ENCODE measurements at regions not wholly inside any gene's neighbourhood (a gene's known extent, or its start where the extent isn't known, plus 50 kb on each side); places are given as distances from the start of the nearest gene placed in this dataset.
"Not testable (repeated sequence)": the region's sequence is repeated elsewhere in the genome, so short reads cannot be mapped to it uniquely, and the experiment has no call there.

DNA sequence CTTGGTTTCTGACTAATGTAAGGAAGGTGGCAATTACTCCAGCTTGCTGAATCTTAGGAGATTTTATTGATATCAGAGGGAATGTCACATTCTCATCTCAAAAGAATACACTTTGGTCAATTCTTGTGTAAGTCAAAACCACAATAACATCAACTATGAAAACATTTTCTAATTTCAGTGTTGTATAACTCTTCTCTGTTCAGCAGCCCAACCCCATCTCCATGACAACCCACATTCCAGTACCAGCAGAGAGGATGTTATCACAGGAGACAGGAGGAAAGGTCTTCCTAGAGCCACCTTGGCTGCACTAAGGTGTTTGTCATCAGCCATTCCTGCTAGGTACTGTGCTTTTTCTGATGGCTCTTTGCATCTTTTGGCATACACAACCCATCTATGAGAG is 529.1 kb upstream of the BRINP1 start:
- no peak for FAIRE-seq

DNA sequence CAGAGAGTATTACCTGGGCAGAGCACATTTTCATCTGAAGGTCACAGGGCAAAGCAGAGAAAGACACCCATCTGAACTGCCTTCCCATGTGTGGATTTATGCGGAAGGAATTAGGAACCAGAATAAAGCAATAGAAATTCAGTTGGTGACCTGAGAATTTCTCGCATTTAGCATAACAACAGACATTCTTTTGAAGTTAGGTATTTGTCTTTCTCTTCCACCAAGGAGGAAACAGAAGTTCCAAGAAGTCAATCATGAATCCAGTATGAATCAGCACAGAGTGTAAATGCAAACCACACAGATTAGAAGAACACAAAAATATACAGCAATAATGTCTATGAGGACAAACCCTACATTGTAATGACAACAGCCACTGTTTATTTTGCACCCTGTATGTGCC is 515.2 kb upstream of the BRINP1 start:
- no peak for FAIRE-seq

DNA sequence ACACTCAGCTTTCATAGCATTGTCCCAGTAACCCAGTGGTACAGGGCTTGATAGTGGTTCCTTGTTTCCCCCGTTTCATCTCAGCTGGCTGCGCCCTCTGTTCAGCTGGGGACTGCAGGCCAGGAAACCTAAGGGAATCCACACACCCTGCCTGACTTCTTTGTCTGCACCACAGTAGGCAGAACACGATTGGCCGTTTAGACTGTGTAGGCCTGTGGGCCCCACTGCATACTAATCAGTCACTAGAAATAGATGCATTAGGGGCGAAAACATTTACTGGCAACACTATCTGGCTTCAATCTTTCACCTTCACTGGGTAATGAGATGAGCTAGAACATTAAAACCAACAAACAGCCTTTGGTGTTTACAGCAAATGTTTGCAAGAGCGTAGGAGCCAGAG is 512.7 kb upstream of the BRINP1 start:
- no peak for FAIRE-seq

DNA sequence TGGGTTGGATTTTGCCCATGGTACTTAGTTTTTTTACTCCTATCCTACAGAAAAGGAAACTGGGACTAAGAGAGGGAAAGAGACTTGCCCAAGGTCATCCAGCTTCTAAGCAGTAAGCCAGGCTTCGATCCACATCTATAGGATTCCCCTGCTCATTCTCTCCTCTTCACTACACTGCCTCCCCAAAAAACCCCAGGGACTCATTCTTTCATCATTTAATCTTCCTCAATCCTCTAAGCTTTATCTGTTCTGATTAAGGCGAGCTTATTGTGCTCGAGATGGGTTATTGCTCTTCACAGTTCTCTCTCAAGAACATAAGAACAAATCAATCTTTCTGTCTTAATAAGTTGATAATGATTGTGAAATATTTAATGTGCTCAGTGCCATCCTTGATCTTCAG is 511.1 kb upstream of the BRINP1 start:
- FAIRE-seq, result no peak

DNA sequence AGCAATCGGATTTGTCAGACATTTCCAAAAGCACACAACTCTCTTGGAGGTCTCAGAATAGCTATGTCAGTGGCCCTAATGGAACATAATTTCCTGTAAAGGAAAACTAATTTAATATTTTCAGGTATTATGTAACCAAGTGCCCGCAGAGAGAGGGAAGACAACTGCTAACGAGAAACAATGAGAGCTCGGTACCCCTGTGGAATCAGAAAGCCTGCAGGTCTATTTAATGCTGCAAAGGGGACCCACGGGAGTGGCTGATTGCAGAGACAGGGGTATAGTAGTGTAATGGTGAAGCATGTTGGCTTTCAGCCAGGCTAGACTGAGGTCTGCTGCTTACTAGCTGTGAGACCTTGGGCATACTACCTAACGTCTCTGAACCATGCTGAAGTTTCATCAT is 508.1 kb upstream of the BRINP1 start:
- no peak for FAIRE-seq

DNA sequence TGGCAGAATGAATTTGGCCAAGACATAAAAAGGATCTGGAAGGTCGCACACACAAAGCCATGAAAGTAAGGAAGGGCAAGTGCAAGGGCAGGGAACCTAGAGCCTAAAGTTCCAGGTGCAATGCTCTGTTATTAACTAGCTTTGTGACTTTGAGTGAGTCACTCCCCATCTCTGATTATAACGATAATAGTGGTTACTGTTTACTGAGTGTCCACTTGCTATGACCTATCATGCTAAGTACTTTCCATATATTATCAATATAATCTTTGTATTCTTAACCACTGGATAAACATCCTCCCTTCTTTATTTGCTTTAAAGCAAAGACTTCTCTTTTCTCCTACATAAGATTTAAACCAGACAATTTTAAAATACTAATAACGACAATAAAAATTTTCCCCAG is 504.6 kb upstream of the BRINP1 start:
- FAIRE-seq, result no peak

DNA sequence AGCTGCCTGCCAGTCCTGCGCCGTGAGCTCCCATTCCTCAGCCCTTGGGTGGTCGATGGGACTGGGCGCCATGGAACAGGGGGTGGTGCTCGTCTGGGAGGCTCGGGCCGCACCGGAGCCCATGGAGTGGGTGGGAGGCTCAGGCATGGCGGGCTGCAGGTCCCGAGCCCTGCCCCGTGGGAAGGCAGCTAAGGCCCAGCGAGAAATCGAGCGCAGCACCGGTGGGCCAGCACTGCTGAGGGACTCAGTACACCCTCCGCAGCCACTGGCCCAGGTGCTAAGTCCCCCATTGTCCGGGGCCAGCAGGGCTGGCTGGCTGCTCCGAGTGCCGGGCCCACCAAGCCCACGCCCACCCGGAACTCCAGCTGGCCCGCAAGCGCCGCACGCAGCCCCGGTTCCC is 501.0 kb upstream of the BRINP1 start:
- FAIRE-seq, result not testable (repeated sequence)

DNA sequence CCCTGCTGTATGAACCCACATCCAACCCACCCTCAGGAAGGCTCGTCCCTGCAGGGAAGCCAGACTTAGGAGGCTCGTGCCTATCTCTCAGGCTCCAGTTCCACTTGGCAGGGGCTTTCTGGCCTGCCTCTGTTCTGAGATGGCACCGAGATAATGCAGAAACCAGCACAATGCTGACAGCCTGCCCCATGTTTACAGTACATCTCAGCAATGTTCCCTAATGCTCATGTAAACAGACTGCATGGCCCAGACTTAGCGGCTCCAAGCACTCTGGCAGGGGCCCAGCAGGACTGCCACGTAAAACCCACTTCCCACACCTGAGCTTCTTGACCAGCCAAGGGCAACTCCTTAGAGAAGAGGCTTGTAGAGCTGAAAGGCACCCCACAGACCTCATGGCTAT is 499.5 kb upstream of the BRINP1 start:
- FAIRE-seq, result no peak

DNA sequence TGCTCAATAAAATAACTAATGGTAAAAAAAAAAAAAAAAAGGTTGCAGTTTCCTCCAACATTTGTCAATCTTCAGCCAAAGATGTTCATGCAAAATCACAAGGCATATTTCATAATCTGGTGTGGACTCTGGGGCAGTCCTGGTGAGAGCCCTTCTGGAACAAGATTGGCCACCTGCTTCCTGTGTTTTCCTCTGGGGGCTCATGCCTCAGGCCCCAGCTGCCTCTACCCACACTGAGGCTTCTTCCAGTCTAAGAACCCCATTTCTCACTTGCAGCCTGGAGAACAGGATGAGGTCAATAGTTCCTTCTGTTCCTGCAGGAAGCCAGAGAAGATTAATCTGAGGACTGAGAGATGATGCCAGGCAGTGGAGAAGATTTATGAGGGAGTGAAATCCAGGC is 492.6 kb upstream of the BRINP1 start:
- FAIRE-seq, result no peak

DNA sequence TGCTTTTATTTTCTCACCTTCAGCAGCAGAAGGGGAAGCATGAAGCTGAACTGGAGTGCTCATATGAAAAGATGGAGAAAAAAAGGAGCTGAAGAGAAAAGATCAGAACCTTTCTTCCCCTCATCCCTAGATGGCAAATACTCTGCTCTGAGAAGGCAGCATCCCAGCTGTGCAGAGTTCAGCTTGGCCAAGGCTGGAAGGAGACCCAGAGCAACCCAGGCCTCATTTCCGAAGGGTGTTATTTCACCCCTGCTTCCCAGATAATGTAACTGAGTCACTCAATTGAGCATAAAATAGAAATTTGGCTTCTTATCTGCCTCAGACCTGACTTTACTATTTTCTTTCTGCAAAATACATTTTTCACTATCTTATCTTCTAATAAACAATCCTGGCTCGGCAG is 489.9 kb upstream of the BRINP1 start:
- no peak for FAIRE-seq

DNA sequence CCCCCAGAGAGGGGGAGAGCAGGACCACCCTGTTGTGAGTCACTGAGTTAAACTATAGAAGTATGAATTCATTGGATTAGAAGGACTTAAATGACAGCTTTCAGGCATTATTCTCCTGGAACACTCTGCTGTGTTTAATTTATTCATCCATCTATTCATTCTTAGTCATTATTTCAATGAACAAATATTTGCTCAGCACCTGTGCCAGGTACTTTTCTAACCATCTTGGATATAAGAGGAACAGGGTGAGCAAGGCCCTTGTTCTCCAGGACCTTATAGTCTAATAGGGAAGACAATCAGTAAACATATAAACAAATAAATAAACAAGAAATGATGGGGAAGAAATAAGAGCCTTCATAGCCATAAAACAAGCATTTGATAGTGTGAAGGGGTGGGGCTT is 483.9 kb upstream of the BRINP1 start:
- no peak for FAIRE-seq

DNA sequence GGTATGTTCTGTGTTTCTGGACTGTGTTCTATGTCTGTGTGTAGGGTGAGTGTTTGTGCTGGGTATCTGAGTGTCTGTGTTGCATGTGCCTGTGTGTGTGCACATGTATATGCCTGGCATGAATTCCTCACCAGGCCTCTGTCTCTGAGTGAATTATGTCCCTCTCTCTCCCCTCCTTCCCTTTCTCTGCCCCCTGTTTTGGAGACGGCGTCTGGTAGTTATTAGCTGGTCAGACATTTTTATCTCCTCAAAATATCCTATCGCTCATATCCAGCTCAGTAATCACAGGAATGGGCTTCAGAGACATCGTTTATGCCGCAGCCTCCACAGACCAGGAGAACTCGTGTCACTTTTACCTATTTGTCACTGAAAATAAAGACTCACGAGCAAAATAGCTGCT is 483.2 kb upstream of the BRINP1 start:
- no peak for FAIRE-seq

DNA sequence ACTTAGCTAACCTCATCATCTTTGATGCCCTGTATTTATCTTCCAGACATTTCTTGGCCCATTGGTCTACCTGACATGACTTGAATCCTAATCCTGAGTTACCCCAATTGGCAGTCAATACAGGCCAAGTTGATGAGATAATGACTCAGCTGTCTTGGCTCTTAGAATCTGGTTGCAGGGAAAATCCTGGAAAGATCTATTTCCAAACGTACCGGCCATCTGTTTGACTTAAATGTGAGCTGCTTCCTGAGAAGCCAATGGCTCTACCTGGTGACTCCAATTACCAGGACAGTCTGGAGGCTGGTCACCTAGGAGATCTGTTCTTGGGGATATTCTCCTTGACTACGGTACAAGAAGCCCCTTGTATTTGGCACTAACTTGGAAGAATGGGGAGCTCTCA is 475.2 kb upstream of the BRINP1 start:
- FAIRE-seq, result no peak

DNA sequence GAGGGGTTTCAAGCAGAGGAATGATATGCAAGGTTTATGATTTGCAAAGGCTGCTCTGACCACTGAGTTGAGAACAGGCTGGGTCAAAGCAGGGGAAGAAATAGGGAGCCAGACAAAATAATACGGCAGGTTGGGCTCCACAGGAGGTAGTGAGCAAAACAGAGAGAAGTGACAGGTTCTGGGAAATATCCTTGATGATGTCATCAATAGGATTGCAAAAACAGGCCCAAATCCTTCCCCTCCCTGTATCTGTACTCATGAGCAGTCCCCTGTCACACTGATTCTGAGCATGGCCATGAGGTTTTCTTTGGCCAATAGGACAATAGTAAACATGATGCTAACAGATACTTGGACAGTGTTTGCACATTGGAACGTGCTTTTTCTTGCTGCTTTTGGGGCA is 471.8 kb upstream of the BRINP1 start:
- FAIRE-seq, result no peak

DNA sequence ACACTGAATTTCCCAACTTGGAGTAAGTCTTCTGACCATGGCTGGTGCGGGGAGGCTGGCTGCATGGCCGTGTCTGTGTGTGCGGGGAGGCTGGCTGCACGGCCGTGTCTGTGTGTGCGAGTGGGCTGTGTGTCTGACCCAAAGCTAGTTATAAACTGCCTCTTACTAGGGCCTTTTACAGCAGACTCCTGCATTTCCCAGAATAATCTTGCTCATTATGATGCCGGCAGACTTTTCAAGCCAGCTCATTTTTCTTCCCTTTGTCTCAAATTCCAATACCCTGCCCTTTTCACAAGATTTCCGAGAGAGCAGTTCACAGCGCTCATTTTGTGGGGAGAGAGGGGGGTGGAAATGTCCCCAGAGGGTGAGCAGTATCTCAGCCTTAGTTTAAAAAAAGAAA is 470.7 kb upstream of the BRINP1 start:
- FAIRE-seq, result no peak

DNA sequence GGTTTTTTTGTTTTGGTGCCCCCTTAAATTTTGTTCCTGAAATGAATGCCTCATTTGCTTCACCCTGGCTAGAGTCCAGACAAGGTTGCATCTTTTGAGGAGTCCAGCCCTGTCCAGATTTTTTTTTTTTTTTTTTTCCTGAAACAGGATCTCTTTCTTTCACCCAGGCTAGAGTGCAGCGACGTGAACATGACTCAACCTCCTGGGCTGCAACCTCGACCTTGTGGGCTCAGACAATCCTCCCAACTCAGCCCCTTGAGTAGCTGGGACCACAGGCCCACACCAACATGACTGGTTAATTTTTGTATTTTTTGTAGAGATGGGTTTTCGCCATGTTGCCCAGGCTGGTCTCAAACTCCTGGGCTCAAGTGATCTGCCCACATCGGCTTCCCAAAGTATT is 469.0 kb upstream of the BRINP1 start:
- no peak for FAIRE-seq

DNA sequence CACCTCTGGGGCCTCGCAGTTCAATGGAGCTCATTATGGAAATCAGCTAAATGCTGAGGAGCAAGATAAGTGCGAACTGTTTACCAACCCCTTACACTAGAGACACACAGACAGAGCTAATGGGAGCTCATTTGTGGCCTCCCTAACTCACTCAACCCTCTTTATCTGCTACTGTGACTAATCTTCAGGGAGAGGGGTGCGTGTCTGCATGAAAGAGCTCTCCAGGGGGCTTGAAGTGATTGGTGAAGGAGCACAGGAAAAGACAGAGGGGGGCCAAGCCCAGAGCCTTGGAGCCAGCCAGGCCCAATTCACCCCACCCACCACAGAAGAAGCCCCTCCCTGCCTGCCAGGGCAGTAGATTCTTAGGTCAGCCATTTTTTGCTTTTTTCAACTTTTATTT is 466.8 kb upstream of the BRINP1 start:
- no peak for FAIRE-seq

DNA sequence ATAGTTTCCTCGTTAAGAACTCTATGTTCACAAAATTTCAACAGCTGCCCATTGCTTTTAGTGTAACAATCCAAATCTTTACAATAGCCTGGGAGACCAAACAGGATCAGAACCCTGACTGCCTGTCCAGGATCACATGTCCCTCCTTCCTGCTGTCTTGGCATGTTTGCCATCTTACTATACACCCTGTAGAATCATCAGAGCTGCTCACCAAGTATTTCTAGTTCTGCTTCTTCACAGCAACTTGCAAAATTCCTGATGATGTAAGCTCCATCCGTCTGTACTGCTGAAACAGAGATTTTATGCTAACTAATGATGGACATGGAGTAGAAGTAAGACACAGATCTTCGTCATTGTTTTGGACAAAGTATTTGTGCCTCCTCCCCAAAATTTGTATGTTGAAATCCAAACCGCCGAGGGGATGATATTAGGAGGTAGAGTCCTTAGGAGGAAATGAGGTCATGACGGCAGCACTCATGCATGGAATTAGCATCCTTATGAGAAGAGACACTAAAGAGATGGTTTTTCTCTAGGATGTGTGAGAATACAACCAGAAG is 464.9 kb upstream of the BRINP1 start:
- no peak for FAIRE-seq

DNA sequence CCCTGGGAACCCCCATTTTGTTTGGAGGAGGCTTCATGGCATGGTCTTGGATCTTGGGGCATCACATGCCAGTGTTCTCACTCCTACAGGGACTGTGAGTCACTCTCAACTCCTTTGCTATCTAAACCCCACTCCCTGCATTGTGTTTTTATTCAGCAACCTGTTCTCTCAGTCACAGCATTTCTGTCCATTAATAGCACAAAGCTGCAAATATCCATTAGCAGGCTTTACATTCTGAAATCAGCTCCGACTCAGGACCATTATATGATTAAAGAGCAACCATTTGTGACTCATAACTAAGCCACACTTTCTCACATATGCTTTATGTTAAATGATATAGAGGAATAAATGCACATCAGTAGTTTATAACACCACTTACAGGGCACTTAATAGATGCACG is 462.1 kb upstream of the BRINP1 start:
- no peak for FAIRE-seq

DNA sequence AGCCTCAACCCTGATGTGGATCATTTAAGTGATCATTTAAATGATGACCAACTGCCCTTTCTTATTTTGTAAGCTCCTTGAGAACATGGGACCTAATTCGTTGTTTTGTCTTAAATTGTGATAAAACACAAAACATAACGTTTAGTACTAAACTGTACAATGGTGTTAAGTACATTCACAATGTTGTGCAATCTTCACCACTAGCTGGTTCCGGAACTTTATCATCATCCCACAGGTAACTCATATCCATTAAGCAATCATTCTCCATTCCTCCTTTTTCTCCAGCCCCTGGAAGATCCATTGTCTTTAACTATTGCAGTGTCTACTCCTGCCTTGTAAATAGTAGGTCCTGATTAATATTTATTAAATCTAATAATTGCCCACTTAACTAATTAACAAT is 460.5 kb upstream of the BRINP1 start:
- no peak for FAIRE-seq

DNA sequence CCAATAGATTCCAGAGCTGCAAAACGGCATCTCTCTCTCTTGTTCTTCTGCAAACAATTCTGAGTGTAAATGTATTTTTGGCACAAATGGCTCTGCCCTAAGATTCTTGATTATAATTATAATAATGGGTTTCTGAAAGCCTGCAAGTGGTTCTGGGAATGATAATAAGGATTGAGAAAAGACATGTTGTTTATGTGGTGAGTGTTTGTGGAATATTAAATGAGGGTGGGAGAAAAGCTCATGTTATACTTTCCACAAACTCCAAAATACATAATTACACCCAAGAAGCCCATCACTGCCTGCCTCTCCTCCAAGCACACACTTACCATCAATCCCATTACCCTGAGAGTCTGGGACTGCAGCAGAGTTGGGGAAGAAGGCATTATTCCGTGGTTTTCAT is 460.0 kb upstream of the BRINP1 start:
- no peak for FAIRE-seq

DNA sequence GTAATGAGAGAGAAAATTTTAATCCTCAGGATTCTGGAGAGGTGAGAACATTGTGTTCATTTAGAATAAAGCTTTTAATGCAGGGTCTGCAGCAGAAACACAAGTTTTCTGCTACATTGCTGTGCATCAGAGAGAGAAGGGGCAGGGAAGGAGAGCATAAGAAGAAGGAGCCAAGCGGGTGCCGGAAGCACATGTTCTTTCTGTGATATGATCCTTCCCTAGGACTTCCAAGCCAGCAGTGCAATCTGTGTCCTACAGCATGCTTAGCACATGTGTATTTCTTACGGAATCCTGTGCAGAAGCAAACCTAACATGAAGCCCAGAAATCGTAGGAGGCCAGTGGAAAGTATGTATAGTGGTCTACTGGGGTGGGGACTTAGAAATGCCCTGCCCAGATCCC is 458.3 kb upstream of the BRINP1 start:
- FAIRE-seq, result no peak

DNA sequence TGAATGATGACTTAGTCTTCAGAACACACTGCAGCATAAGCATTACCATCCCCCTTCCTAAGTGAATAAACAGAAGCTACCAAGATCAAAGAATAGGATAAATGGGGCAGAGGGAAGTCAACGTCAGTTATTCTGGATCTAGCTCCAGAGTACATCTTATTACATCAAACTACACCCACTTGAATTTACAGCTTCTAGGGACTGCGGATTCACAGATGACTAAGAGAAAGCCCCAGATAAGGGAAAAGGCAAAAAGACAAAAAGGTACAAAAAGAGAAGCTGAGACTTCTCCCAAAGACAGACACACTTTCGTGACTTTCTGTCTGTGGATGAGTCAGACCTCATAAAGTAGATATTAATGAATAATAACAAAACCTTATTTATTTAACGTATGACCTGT is 457.9 kb upstream of the BRINP1 start:
- FAIRE-seq, result no peak

DNA sequence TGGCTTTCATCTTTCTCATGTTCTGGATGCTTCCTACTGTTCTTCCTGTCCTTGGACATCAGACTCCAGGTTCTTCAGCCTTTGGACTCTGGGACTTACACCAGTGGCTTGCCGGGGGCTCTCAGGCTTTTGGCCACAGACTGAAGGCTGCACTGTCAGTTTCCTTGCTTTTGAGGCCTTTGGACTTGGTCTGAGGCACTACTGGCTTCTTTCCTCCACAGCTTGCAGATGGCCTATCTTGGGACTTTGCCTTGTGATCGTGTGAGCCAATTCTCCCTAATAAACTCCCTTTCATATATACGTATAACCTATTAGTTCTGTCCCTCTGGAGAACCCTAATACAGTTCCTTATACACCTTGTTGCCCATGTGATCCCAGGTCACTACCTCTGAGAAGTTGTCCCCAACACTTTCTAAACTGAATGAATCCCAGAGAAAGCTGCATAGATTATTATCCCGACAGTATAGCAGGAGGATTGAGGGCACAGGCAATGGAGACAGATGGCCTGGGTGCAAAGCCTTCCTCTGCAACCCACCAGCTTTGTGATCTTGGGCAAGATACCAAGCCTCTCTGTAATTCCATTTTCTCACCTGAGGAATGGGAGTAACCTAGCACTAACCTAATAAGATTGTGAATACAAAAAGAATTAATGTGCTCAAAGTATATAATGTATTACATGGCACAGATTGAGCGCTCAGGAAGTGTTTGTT is 449.6 kb upstream of the BRINP1 start:
- FAIRE-seq, result no peak

DNA sequence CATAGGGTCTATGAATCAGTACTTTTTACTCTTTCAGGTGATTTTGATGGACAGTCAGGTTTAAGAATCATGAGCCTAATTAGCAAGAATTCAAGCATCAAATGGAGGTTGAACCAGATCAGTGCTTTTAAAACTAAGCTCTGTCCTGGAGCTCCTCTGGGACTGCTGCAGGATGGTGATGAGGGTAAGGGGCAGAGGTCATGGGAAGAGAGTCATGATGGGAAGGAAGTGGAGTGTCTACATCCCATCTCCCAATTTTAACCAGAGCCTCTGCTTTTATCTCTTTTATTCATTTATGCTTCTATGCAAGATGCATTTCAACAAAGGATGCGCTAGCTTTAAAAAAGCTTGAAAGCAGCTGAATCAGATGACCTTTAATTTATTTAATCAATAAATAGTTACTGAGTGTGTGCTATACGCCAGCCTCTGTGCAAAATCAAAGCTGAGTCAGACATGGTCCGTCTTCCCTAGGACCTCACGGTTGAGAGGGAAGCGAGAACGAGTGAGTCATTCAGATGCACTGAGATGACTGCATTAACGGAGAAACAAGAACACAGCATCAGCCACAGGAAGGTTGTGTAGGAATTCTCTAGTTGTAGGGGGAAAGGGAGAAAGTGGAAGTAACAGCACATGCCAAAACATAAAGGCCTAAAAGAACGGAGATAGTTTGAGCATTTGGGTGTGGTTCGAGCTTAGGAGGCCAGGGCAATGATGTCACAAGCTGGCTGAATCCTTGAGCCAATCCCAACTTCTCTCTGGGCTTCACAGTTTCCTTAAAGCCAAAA is 441.6 kb upstream of the BRINP1 start:
- FAIRE-seq, result no peak

Measured in A204.1 (cell line).